NCI-H2196 treated with DMSO at 0.1 percent for 48 hours (cell line): ENCODE measurements at regions not wholly inside any gene's neighbourhood (a gene's known extent, or its start where the extent isn't known, plus 50 kb on each side); places are given as distances from the start of the nearest gene placed in this dataset.

Experiments used
- DNase-seq: peaks from one replicate; lab custom pipeline; 2025; ENCODE audit not compliant: unreplicated experiment; lab: John Stamatoyannopoulos, UW

GRCh38 chr6:93701526-93701925 is 282.2 kb upstream of the EPHA7 start:
- DNase-seq: no peak

GRCh38 chr6:93685494-93685893 is 266.1 kb upstream of the EPHA7 start:
- DNase-seq: no peak

- DNase-seq: no peak
Measured at GRCh38 chr6:93684339-93684738, 265.0 kb upstream of the EPHA7 start.

GRCh38 chr6:93679836-93680235 is 260.5 kb upstream of the EPHA7 start:
- DNase-seq: no peak

GRCh38 chr6:93678841-93679454 is 259.6 kb upstream of the EPHA7 start:
- DNase-seq: no peak

GRCh38 chr6:93677264-93677965 is 258.1 kb upstream of the EPHA7 start:
- no peak for DNase-seq

GRCh38 chr6:93676581-93676980 is 257.2 kb upstream of the EPHA7 start:
- DNase-seq: no peak

- no peak for DNase-seq
Measured at GRCh38 chr6:93675856-93676417, 256.6 kb upstream of the EPHA7 start.

GRCh38 chr6:93663111-93663510 is 243.8 kb upstream of the EPHA7 start:
- DNase-seq: no peak

- DNase-seq: no peak
Measured at GRCh38 chr6:93654548-93654947, 235.2 kb upstream of the EPHA7 start.

GRCh38 chr6:93644611-93645010 is 225.3 kb upstream of the EPHA7 start:
- peak; percentile 1 for DNase-seq

- no peak for DNase-seq
Measured at GRCh38 chr6:93639126-93639525, 219.8 kb upstream of the EPHA7 start.

- DNase-seq: peak; percentile 5
Measured at GRCh38 chr6:93636987-93637664, 217.8 kb upstream of the EPHA7 start.

GRCh38 chr6:93624408-93624807 is 205.0 kb upstream of the EPHA7 start:
- peak; percentile 4 for DNase-seq

GRCh38 chr6:93621442-93621841 is 202.1 kb upstream of the EPHA7 start:
- DNase-seq: no peak

GRCh38 chr6:93604951-93605350 is 185.6 kb upstream of the EPHA7 start:
- DNase-seq: no peak

- DNase-seq: no peak
Measured at GRCh38 chr6:93592417-93592816, 173.1 kb upstream of the EPHA7 start.

- no peak for DNase-seq
Measured at GRCh38 chr6:93586306-93586705, 166.9 kb upstream of the EPHA7 start.

- DNase-seq: no peak
Measured at GRCh38 chr6:93584300-93584699, 164.9 kb upstream of the EPHA7 start.

- DNase-seq: peak; percentile 29
Measured at GRCh38 chr6:93581371-93581770, 162.0 kb upstream of the EPHA7 start.

- no peak for DNase-seq
Measured at GRCh38 chr6:93580446-93580845, 161.1 kb upstream of the EPHA7 start.
